ENCODE measurements at regions not wholly inside any gene's neighbourhood (a gene's known extent, or its start where the extent isn't known, plus 50 kb on each side); places are given as distances from the start of the nearest gene placed in this dataset.

- H3K4me3 ChIP-seq: no peak overlapping the region
- DNase-seq (no peak), ATAC-seq (no peak)
- no peaks in the 10 kb centered on the region for H3K36me3 ChIP-seq (replicated peaks in 1 of 2; ENCODE audit: insufficient read depth in 1 of 2, low read depth in 2 of 2)
- no peaks in the 10 kb centered on the region for H3K4me1 ChIP-seq
- H3K27me3 ChIP-seq: no peaks in the 10 kb centered on the region
- intact Hi-C loops (cut with DNase I): no loop called here
- TF ChIP-seq CTCF (IDR thresholded peaks at IDR 0.05): no peak
- no peak for TF ChIP-seq POLR2A (IDR thresholded peaks at IDR 0.05)
- no peaks in the 10 kb centered on the region for H3K9me3 ChIP-seq
- WGBS, 2 donors: 81 to 85% methylated on average over 2 of the region's 2 CpGs
- H3K27ac ChIP-seq: no peak overlapping the region
Measured at GRCh38 chr13:58406545-58406944, 775.0 kb downstream of the PCDH17 start.

- intact Hi-C loops (cut with DNase I): no loop called here
- 64 to 81% methylated on average over 2 of the region's 2 CpGs for WGBS, 2 donors
- ATAC-seq: no peak
Measured at GRCh38 chr13:58429917-58430316, 798.4 kb downstream of the PCDH17 start.

GRCh38 chr13:58434943-58435342 lies 803.4 kb downstream of the PCDH17 start:
- no peak for ATAC-seq
- Histone ChIP-seq H3K9me3 (no peaks in the 10 kb centered on the region), H3K4me1 (no peaks in the 10 kb centered on the region), H3K27me3 (no peaks in the 10 kb centered on the region), H3K4me3 (no peak overlapping the region), H3K36me3 (replicated peaks in 1 of 2; ENCODE audit: insufficient read depth in 1 of 2, low read depth in 2 of 2) (no peaks in the 10 kb centered on the region), H3K27ac (no peak overlapping the region)
- no peak for DNase-seq
- intact Hi-C loops (cut with DNase I): no loop called here
- TF ChIP-seq CTCF (IDR thresholded peaks at IDR 0.05): no peak
- WGBS, 2 donors: 81 to 84% methylated on average over 4 of the region's 4 CpGs

More at GRCh38 chr13:58429917-58430316, 798.4 kb downstream of the PCDH17 start:
- Histone ChIP-seq H3K4me1 (no peaks in the 10 kb centered on the region), H3K9me3 (no peaks in the 10 kb centered on the region), H3K27ac (no peak overlapping the region), H3K27me3 (no peaks in the 10 kb centered on the region), H3K4me3 (no peak overlapping the region), H3K36me3 (replicated peaks in 1 of 2; ENCODE audit: insufficient read depth in 1 of 2, low read depth in 2 of 2) (no peaks in the 10 kb centered on the region)
- no peak for DNase-seq
- TF ChIP-seq POLR2A (IDR thresholded peaks at IDR 0.05): no peak
- TF ChIP-seq CTCF (IDR thresholded peaks at IDR 0.05): no peak

- intact Hi-C loops (cut with DNase I): no loop called here
- Histone ChIP-seq H3K36me3 (replicated peaks in 1 of 2; ENCODE audit: insufficient read depth in 1 of 2, low read depth in 2 of 2) (no peaks in the 10 kb centered on the region), H3K27ac (no peak overlapping the region), H3K9me3 (no peaks in the 10 kb centered on the region), H3K4me3 (no peak overlapping the region), H3K27me3 (no peaks in the 10 kb centered on the region), H3K4me1 (no peaks in the 10 kb centered on the region)
- 64 to 66% methylated on average over 5 of the region's 5 CpGs for WGBS, 2 donors
- ATAC-seq (no peak), DNase-seq (no peak)
- no peak for TF ChIP-seq POLR2A (IDR thresholded peaks at IDR 0.05)
- no peak for TF ChIP-seq CTCF (IDR thresholded peaks at IDR 0.05)
Measured at GRCh38 chr13:58437427-58437826, 805.9 kb downstream of the PCDH17 start.

- H3K36me3 ChIP-seq (replicated peaks in 1 of 2; ENCODE audit: insufficient read depth in 1 of 2, low read depth in 2 of 2): no peaks in the 10 kb centered on the region
- H3K4me1 ChIP-seq: no peaks in the 10 kb centered on the region
- TF ChIP-seq POLR2A (IDR thresholded peaks at IDR 0.05): no peak
- no peak for TF ChIP-seq CTCF (IDR thresholded peaks at IDR 0.05)
- H3K9me3 ChIP-seq: no peaks in the 10 kb centered on the region
- H3K4me3 ChIP-seq: no peak overlapping the region
- no peaks in the 10 kb centered on the region for H3K27me3 ChIP-seq
- 36 to 52% methylated on average over 2 of the region's 2 CpGs for WGBS, 2 donors
- no peak overlapping the region for H3K27ac ChIP-seq
- ATAC-seq (no peak), DNase-seq (no peak)
- intact Hi-C loops (cut with DNase I): no loop called here
Measured at GRCh38 chr13:58446979-58447378, 815.4 kb downstream of the PCDH17 start.
